Astrocyte (in vitro differentiated cells and primary cell): ENCODE measurements at regions not wholly inside any gene's neighbourhood (a gene's known extent, or its start where the extent isn't known, plus 50 kb on each side); places are given as distances from the start of the nearest gene placed in this dataset.

Experiments
- DNase-seq: peaks from one replicate; pipeline ENCODE4 v3.0.0-alpha.2; 2010; ENCODE audit warnings: low read depth
- FAIRE-seq: peaks from 2 replicates; lab custom pipeline; 2011; peaks lifted over from hg19 to GRCh38; lab: Jason Lieb, UNC
- H2AFZ ChIP-seq: 2 replicates; pipeline ENCODE4 v1.6.0; 2012; ENCODE audit warnings: low read depth, low read length, inconsistent platforms
- H3K27ac ChIP-seq: 2 replicates; pipeline ENCODE4 v1.5.1; 2011; ENCODE audit warnings: low read depth, low read length, inconsistent platforms
- H3K27me3 ChIP-seq: 2 replicates; pipeline ENCODE4 v1.6.0; 2011; ENCODE audit warnings: low read length, inconsistent platforms; ENCODE audit not compliant: insufficient read depth
- H3K36me3 ChIP-seq: 2 replicates; pipeline ENCODE4 v1.5.1; 2011; ENCODE audit warnings: low read length, inconsistent platforms; ENCODE audit not compliant: insufficient read depth
- H3K4me1 ChIP-seq: 2 replicates; pipeline ENCODE4 v1.5.1; 2011; ENCODE audit warnings: low read length, inconsistent platforms; ENCODE audit not compliant: insufficient read depth
- H3K4me2 ChIP-seq: 2 replicates; pipeline ENCODE4 v1.6.0; 2012; ENCODE audit warnings: low read length, inconsistent platforms
- H3K4me3 ChIP-seq: 2 replicates; pipeline ENCODE4 v1.5.1; 2011; ENCODE audit warnings: low read depth, mild to moderate bottlenecking, low read length, inconsistent platforms; ENCODE audit not compliant: insufficient read depth
- H3K79me2 ChIP-seq: 2 replicates; pipeline ENCODE4 v1.6.0; 2012; ENCODE audit warnings: mild to moderate bottlenecking, low read length, inconsistent platforms; ENCODE audit not compliant: insufficient read depth
- H3K9ac ChIP-seq: 2 replicates; pipeline ENCODE4 v1.6.0; 2012; ENCODE audit warnings: mild to moderate bottlenecking, low read length, inconsistent platforms
- H3K9me3 ChIP-seq: 2 replicates; pipeline ENCODE4 v1.5.1; 2012; ENCODE audit warnings: low read depth, mild to moderate bottlenecking, low read length, inconsistent platforms; ENCODE audit not compliant: insufficient read depth
- H4K20me1 ChIP-seq: 2 replicates; pipeline ENCODE4 v1.6.0; 2012; ENCODE audit warnings: low read length, inconsistent platforms; ENCODE audit not compliant: insufficient read depth
- H3K27ac Mint-ChIP-seq: one replicate; pipeline ENCODE4 v1.8.0; 2021; ENCODE audit warnings: mild to moderate bottlenecking, mixed read lengths; ENCODE audit not compliant: unreplicated experiment
- H3K27me3 Mint-ChIP-seq: one replicate; pipeline ENCODE4 v1.8.0; 2021; ENCODE audit warnings: low read depth, mixed read lengths; ENCODE audit not compliant: unreplicated experiment
- H3K36me3 Mint-ChIP-seq: one replicate; pipeline ENCODE4 v1.8.0; 2021; ENCODE audit warnings: low read depth, mixed read lengths; ENCODE audit not compliant: unreplicated experiment
- H3K4me1 Mint-ChIP-seq: one replicate; pipeline ENCODE4 v1.8.0; 2021; ENCODE audit warnings: low read depth, mixed read lengths; ENCODE audit not compliant: unreplicated experiment
- H3K4me3 Mint-ChIP-seq: one replicate; pipeline ENCODE4 v1.8.0; 2021; ENCODE audit warnings: mild to moderate bottlenecking, moderate library complexity, mixed read lengths; ENCODE audit not compliant: unreplicated experiment
- H3K9me3 Mint-ChIP-seq: one replicate; pipeline ENCODE4 v1.8.0; 2021; ENCODE audit warnings: mild to moderate bottlenecking, mixed read lengths; ENCODE audit not compliant: unreplicated experiment
- CTCF ChIP-seq: IDR thresholded peaks from 2 replicates; pipeline ENCODE4 v1.5.1; 2011; ENCODE audit warnings: low read depth, mild to moderate bottlenecking, inconsistent platforms, low read length, moderate library complexity; ENCODE audit not compliant: insufficient read depth
- EZH2 ChIP-seq: IDR thresholded peaks from 2 replicates; pipeline ENCODE4 v1.6.1; 2012; ENCODE audit warnings: mild to moderate bottlenecking, low read length, inconsistent platforms; ENCODE audit not compliant: insufficient read depth

- no peaks in the 10 kb centered on the region for H3K79me2 ChIP-seq
- H3K27ac ChIP-seq: no peak overlapping the region
- H3K4me3 Mint-ChIP-seq: no peak overlapping the region
- H3K9ac ChIP-seq: no peak overlapping the region
- FAIRE-seq (no peak), DNase-seq (no peak)
- TF ChIP-seq CTCF: no peak
- TF ChIP-seq EZH2: no peak
- no peaks in the 10 kb centered on the region for H3K9me3 ChIP-seq
- H2AFZ ChIP-seq: no peak overlapping the region
- H3K4me1 ChIP-seq: no peaks in the 10 kb centered on the region
- H4K20me1 ChIP-seq: no peaks in the 10 kb centered on the region
- H3K27me3 Mint-ChIP-seq: no peaks in the 10 kb centered on the region
- H3K27me3 ChIP-seq: no peaks in the 10 kb centered on the region
- H3K4me1 Mint-ChIP-seq: peaks cover 2% of the 10 kb centered on the region
- H3K36me3 Mint-ChIP-seq: no peaks in the 10 kb centered on the region
- no peak overlapping the region for H3K4me2 ChIP-seq
- no peak overlapping the region for H3K4me3 ChIP-seq
- H3K27ac Mint-ChIP-seq: no peak overlapping the region
- peaks cover 6% of the 10 kb centered on the region for H3K9me3 Mint-ChIP-seq
- H3K36me3 ChIP-seq: no peaks in the 10 kb centered on the region
Measured at GRCh38 chr1:80457409-80457808, 1343.3 kb upstream of the ADGRL2 start.

- Histone ChIP-seq H2AFZ (no peak overlapping the region), H4K20me1 (no peaks in the 10 kb centered on the region), H3K9me3 (no peaks in the 10 kb centered on the region), H3K4me1 (no peaks in the 10 kb centered on the region), H3K27me3 (no peaks in the 10 kb centered on the region), H3K9ac (no peak overlapping the region), H3K4me3 (no peak overlapping the region), H3K79me2 (no peaks in the 10 kb centered on the region), H3K27ac (no peak overlapping the region), H3K36me3 (no peaks in the 10 kb centered on the region), H3K4me2 (no peak overlapping the region)
- H3K27me3 Mint-ChIP-seq: no peaks in the 10 kb centered on the region
- DNase-seq (no peak), FAIRE-seq (no peak)
- H3K36me3 Mint-ChIP-seq: no peaks in the 10 kb centered on the region
- peaks cover 1% of the 10 kb centered on the region for H3K9me3 Mint-ChIP-seq
- TF ChIP-seq CTCF: no peak
- TF ChIP-seq EZH2: no peak
- H3K4me1 Mint-ChIP-seq: peaks cover 7% of the 10 kb centered on the region
- no peak overlapping the region for H3K27ac Mint-ChIP-seq
- H3K4me3 Mint-ChIP-seq: no peak overlapping the region
Measured at GRCh38 chr1:80453775-80454174, 1347.0 kb upstream of the ADGRL2 start.

- no peak overlapping the region for H3K4me3 Mint-ChIP-seq
Measured at GRCh38 chr1:80450711-80451110, 1350.0 kb upstream of the ADGRL2 start.

More at GRCh38 chr1:80450711-80451110, 1350.0 kb upstream of the ADGRL2 start:
- TF ChIP-seq EZH2 (no peak), CTCF (no peak)
- no peak overlapping the region for H3K27ac ChIP-seq
- FAIRE-seq: no peak
- no peak overlapping the region for H3K4me2 ChIP-seq
- Mint-ChIP-seq H3K27me3 (no peaks in the 10 kb centered on the region), H3K4me1 (peaks cover 26% of the 10 kb centered on the region), H3K27ac (peak overlapping the region; percentile 41), H3K9me3 (no peaks in the 10 kb centered on the region), H3K36me3 (no peaks in the 10 kb centered on the region)
- no peaks in the 10 kb centered on the region for H3K79me2 ChIP-seq
- H3K9me3 ChIP-seq: no peaks in the 10 kb centered on the region
- H3K4me1 ChIP-seq: no peaks in the 10 kb centered on the region
- H3K4me3 ChIP-seq: no peak overlapping the region
- H3K36me3 ChIP-seq: no peaks in the 10 kb centered on the region
- no peak overlapping the region for H3K9ac ChIP-seq
- DNase-seq: no peak
- H3K27me3 ChIP-seq: no peaks in the 10 kb centered on the region
- H4K20me1 ChIP-seq: no peaks in the 10 kb centered on the region
- no peak overlapping the region for H2AFZ ChIP-seq
